ENCODE measurements at regions not wholly inside any gene's neighbourhood (a gene's known extent, or its start where the extent isn't known, plus 50 kb on each side); places are given as distances from the start of the nearest gene placed in this dataset.

DNA sequence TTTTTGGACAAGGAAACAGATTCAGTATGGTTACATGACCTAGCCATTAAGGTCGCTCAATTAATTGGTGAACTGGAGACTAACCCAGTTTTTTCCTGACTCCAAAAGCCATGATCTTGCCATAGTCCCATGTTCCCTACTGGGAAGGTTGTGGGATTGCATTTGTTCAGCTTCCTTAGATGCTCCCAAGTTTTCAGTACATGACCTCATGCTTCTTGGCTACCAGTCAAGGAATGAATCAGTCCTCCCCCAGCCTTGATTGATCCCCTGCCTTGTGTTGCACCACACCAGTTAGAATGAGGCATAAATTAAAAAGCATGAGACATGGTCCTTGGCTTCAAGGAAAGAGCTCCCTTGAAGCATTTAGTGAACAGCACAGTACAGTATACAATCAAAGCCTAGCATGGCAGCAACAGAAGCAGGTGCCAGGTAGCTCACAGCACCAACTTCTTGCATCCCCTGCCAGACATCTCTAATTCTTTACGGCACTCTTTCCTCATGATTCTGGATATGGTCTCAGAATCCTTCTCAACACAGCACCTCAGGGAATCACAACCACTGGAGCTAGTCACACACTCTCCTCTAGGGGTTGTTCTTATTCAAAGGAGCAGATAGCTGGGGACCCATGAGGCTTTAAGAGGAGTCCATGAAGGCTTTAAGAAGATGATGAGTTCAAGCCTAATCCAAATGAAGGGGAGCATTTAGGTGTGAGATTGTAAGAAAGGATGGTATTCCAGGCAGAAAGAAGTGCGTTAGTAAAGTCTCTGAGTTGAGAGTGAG lies 295.5 kb upstream of the CLINT1 start:
- DNase-seq (ENCODE audit: low spot score in 2 of 2) = peak in 1 of 2 donors; percentile 78
- H3K4me3 ChIP-seq (ENCODE audit: low read depth, poor library complexity, severe bottlenecking) = no peak overlapping the region
- TF ChIP-seq, protein P1, sequence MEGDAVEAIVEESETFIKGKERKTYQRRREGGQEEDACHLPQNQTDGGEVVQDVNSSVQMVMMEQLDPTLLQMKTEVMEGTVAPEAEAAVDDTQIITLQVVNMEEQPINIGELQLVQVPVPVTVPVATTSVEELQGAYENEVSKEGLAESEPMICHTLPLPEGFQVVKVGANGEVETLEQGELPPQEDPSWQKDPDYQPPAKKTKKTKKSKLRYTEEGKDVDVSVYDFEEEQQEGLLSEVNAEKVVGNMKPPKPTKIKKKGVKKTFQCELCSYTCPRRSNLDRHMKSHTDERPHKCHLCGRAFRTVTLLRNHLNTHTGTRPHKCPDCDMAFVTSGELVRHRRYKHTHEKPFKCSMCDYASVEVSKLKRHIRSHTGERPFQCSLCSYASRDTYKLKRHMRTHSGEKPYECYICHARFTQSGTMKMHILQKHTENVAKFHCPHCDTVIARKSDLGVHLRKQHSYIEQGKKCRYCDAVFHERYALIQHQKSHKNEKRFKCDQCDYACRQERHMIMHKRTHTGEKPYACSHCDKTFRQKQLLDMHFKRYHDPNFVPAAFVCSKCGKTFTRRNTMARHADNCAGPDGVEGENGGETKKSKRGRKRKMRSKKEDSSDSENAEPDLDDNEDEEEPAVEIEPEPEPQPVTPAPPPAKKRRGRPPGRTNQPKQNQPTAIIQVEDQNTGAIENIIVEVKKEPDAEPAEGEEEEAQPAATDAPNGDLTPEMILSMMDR (IDR thresholded peaks at IDR 0.05) = no peak
- no peak for TF ChIP-seq POLR2A (IDR thresholded peaks at IDR 0.05)
- 41 to 43% methylated on average over 3 of the region's 3 CpGs for WGBS, 2 donors
- intact Hi-C loops (cut with DNase I; ENCODE audit: low total_unique reads) = no loop called here

DNA sequence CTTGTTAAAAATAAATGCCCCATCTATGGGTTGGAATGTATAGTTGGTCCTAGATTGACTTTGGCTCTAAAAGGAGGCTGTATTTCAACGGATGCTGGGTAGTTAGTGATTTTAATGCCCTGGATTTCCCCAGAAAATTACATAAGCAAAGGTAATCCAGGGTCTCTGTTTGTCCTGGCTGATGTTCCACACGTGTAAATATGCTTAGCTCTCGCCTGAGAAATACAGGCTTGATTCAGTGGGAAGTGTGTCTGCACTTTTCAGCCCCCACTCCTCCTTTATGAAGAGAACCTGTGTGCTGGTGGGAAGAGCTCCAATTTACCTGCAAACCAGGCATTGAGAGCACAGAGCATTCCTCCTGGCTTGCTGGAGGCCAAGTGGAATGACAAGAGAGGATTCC lies 294.6 kb upstream of the CLINT1 start:
- intact Hi-C loops (cut with DNase I; ENCODE audit: low total_unique reads) = no loop called here
- H3K4me3 ChIP-seq (ENCODE audit: low read depth, poor library complexity, severe bottlenecking) = no peak overlapping the region
- DNase-seq (ENCODE audit: low spot score in 2 of 2) = no peak
- TF ChIP-seq POLR2A (IDR thresholded peaks at IDR 0.05) = no peak
- TF ChIP-seq, protein P1 (IDR thresholded peaks at IDR 0.05) = no peak
- 60 to 61% methylated on average over 3 of the region's 3 CpGs for WGBS, 2 donors

DNA sequence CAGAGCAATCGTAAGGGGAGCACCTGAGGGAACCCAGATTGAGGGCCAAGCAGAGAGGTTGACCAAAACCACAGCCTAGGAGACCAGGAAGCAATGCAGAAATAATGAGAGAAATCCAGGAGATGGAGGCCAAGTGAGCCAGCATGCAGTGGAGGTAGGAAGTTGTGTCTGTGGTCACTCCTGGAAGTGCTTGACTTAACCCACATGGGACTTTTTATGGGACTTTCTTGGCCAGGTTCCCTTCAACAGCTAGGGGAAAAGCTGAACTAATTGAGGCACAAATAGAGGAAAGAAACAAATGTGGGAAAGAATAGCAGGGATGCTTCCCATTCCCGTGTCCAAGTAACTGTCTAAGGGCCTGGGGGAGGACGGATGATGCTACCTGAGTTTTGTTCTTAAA lies 293.2 kb upstream of the CLINT1 start:
- 89 to 91% methylated on average over 3 of the region's 3 CpGs for WGBS, 2 donors
- TF ChIP-seq, protein P1 (IDR thresholded peaks at IDR 0.05) = no peak
- intact Hi-C loops (cut with DNase I; ENCODE audit: low total_unique reads) = no loop called here

DNA sequence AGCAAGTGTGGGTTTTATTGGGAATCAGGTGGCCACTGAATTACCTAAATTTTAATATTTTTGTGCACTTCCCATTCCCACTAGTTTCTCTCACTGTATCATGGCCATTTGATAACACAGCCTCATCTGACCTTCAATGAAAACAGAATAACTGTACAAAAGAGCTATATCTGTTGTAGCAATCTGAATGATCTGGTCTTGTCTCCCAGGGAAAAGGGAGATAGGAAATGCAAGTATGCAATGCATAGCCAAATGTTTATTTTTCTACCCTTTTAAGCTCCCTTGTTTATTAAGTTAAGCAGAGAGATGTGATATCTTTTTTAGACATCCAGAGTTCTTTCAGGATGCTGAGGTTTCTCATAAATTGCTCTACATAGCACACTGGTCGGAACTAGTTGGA lies 288.3 kb upstream of the CLINT1 start:
- DNase-seq (ENCODE audit: low spot score in 2 of 2) = no peak
- intact Hi-C loops (cut with DNase I; ENCODE audit: low total_unique reads) = no loop called here
- 54 to 56% methylated on average over 1 of the region's 1 CpG for WGBS, 2 donors

More for the DNA sequence above, 293.2 kb upstream of the CLINT1 start:
- no peak for DNase-seq (ENCODE audit: low spot score in 2 of 2)
- no peak overlapping the region for H3K4me3 ChIP-seq (ENCODE audit: low read depth, poor library complexity, severe bottlenecking)

DNA sequence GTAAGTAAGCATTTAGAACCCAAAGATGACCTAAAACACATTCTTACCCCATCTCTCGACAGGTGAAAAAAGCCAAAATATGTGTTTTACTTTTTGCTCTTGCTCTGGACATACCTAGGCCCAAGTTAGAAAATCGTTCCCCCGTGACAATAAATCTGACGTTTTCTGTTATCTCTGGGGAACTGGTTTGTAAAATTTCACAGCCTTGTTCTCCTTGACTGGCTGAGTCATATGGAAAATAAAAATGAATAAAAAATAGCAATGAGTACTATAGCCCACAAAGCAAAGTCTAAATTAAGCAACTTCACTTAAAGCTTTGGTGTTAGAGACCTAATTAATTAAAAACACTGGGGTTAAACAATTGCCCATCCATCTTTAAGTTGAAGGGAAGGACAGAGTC lies 286.9 kb upstream of the CLINT1 start:
- WGBS, 2 donors = 85 to 86% methylated on average over 4 of the region's 4 CpGs
- no peak for DNase-seq (ENCODE audit: low spot score in 2 of 2)
- no peak for TF ChIP-seq POLR2A (IDR thresholded peaks at IDR 0.05)
- TF ChIP-seq, protein P1 (IDR thresholded peaks at IDR 0.05) = no peak
- H3K4me3 ChIP-seq (ENCODE audit: low read depth, poor library complexity, severe bottlenecking) = no peak overlapping the region
- intact Hi-C loops (cut with DNase I; ENCODE audit: low total_unique reads) = no loop called here

More for the DNA sequence above, 288.3 kb upstream of the CLINT1 start:
- no peak overlapping the region for H3K4me3 ChIP-seq (ENCODE audit: low read depth, poor library complexity, severe bottlenecking)
- TF ChIP-seq POLR2A (IDR thresholded peaks at IDR 0.05) = no peak
- TF ChIP-seq, protein P1 (IDR thresholded peaks at IDR 0.05) = no peak

DNA sequence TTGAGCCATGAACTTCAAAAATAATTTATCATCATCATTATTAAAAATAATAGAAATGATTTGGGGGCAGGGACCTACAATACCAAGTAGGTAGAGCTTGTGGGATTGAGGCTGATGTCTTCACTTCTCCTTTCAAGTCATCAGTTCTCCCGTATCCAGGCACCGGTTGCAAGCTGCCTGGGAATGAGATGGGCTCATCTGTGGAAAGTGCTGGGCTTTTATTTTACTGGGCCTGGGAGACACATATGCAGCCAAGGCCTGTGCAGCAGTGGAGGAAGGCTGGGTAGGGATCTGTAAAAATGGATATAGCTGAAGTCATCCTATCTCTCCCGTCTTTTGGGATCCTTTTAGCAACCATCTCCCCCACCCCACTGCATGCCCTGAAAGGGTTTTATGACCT lies 284.1 kb upstream of the CLINT1 start:
- TF ChIP-seq POLR2A (IDR thresholded peaks at IDR 0.05) = no peak
- TF ChIP-seq, protein P1 (IDR thresholded peaks at IDR 0.05) = no peak
- intact Hi-C loops (cut with DNase I; ENCODE audit: low total_unique reads) = no loop called here
- DNase-seq (ENCODE audit: low spot score in 2 of 2) = no peak
- no peak overlapping the region for H3K4me3 ChIP-seq (ENCODE audit: low read depth, poor library complexity, severe bottlenecking)
- 52 to 83% methylated on average over 3 of the region's 3 CpGs for WGBS, 2 donors

All from lower leg skin (tissue), 4 donors.